ENCODE measurements at regions not wholly inside any gene's neighbourhood (a gene's known extent, or its start where the extent isn't known, plus 50 kb on each side); places are given as distances from the start of the nearest gene placed in this dataset.
A peak's percentile ranks its signal among the peaks of the same experiment; 100 is the strongest.

- TF ChIP-seq CTCF (IDR thresholded peaks at IDR 0.05): no peak
- H3K27ac Mint-ChIP-seq: peak overlapping the region; percentile 79
- no peaks in the 10 kb centered on the region for H3K27me3 Mint-ChIP-seq (ENCODE audit: insufficient read depth)
- DNase-seq: no peak
- no peaks in the 10 kb centered on the region for H3K9me3 Mint-ChIP-seq
- peaks cover 61% of the 10 kb centered on the region for H3K4me1 Mint-ChIP-seq (ENCODE audit: low read depth)
- no peaks in the 10 kb centered on the region for H3K36me3 Mint-ChIP-seq (ENCODE audit: low read depth)
- H3K4me3 Mint-ChIP-seq: peak overlapping the region; percentile 76
Measured at GRCh38 chr2:12951657-12951973, 234.9 kb downstream of the TRIB2 start.

DNA sequence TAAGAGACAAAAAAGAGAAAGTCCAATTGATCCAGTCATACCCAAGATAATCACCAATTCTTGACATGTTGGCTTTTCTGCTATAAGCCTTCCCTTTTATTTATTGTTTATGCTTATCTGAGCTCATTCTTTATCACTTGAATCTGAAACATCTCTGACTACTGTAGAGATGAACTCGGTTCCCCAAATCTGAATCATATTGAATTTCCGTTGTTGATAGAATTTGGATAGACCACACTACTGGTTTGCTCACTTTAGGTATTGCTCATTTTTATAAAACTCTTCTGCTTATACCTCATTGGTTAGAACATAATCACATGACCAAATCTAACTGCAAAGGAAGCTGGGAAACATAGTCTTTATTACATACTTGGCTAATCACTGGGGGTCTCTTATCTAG lies 236.9 kb downstream of the TRIB2 start:
- TF ChIP-seq CTCF (IDR thresholded peaks at IDR 0.05): no peak
- no peak for DNase-seq
- Mint-ChIP-seq H3K4me3 (no peak overlapping the region), H3K4me1 (ENCODE audit: low read depth) (peaks cover 52% of the 10 kb centered on the region), H3K27me3 (ENCODE audit: insufficient read depth) (no peaks in the 10 kb centered on the region), H3K9me3 (no peaks in the 10 kb centered on the region), H3K27ac (no peak overlapping the region), H3K36me3 (ENCODE audit: low read depth) (no peaks in the 10 kb centered on the region)

- H3K27ac Mint-ChIP-seq: no peak overlapping the region
- H3K36me3 Mint-ChIP-seq (ENCODE audit: low read depth): no peaks in the 10 kb centered on the region
- H3K9me3 Mint-ChIP-seq: no peaks in the 10 kb centered on the region
- TF ChIP-seq CTCF (IDR thresholded peaks at IDR 0.05): no peak
- no peak for DNase-seq
- H3K4me1 Mint-ChIP-seq (ENCODE audit: low read depth): peaks cover 30% of the 10 kb centered on the region
- no peak overlapping the region for H3K4me3 Mint-ChIP-seq
- H3K27me3 Mint-ChIP-seq (ENCODE audit: insufficient read depth): no peaks in the 10 kb centered on the region
Measured at GRCh38 chr2:12955864-12956263, 239.1 kb downstream of the TRIB2 start.

GRCh38 chr2:12957251-12957650 lies 240.5 kb downstream of the TRIB2 start:
- H3K4me1 Mint-ChIP-seq (ENCODE audit: low read depth): peaks cover 22% of the 10 kb centered on the region
- no peaks in the 10 kb centered on the region for H3K36me3 Mint-ChIP-seq (ENCODE audit: low read depth)
- no peak overlapping the region for H3K27ac Mint-ChIP-seq
- no peak for DNase-seq
- no peak for TF ChIP-seq CTCF (IDR thresholded peaks at IDR 0.05)
- no peaks in the 10 kb centered on the region for H3K9me3 Mint-ChIP-seq
- H3K4me3 Mint-ChIP-seq: no peak overlapping the region
- H3K27me3 Mint-ChIP-seq (ENCODE audit: insufficient read depth): no peaks in the 10 kb centered on the region

DNA sequence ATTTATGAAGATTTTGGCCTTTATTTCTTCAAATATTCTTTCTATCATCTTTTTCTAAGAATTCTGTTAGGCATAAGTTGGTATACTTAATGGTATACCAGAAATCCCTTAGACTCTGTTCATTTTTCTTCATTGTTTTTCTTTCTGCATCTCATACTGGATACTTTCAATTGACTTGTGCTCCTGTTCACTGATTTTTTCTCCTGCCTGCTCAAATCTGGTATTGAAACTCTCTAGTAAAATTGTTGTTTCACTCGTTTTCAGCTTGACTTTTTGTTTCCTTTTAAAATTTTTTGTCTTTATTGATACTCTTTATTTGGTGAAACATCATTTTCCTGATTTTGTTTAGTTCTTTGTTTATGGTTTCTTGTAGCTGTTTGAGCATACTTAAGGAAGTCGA lies 243.2 kb downstream of the TRIB2 start:
- Mint-ChIP-seq H3K4me3 (no peak overlapping the region), H3K27ac (no peak overlapping the region), H3K27me3 (ENCODE audit: insufficient read depth) (no peaks in the 10 kb centered on the region), H3K36me3 (ENCODE audit: low read depth) (no peaks in the 10 kb centered on the region), H3K4me1 (ENCODE audit: low read depth) (peaks cover 12% of the 10 kb centered on the region), H3K9me3 (no peaks in the 10 kb centered on the region)
- no peak for DNase-seq
- no peak for TF ChIP-seq CTCF (IDR thresholded peaks at IDR 0.05)

DNA sequence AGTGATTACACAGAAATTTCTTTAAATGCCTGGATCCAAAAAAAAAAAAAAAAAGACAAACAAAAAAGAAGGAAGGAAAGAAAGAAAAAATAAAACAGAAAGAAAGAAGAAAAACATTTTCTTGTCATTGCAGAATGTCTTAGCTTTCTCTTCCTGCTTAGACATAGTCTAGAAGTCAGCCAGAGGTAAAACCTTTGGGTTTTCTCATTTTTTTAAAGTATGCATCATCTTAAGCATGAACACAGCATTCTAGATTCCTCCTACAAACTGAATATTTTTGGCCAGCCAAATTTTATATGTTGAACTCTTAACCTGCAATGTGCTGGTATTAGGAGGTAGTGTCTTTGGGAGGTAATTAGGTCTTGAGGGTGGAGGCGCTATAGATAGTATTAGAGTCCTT lies 243.9 kb downstream of the TRIB2 start:
- Mint-ChIP-seq H3K36me3 (ENCODE audit: low read depth) (no peaks in the 10 kb centered on the region), H3K27ac (no peak overlapping the region), H3K4me1 (ENCODE audit: low read depth) (peaks cover 12% of the 10 kb centered on the region), H3K9me3 (no peaks in the 10 kb centered on the region), H3K4me3 (no peak overlapping the region), H3K27me3 (ENCODE audit: insufficient read depth) (no peaks in the 10 kb centered on the region)
- no peak for TF ChIP-seq CTCF (IDR thresholded peaks at IDR 0.05)
- no peak for DNase-seq
